AG09309 (cell line): ENCODE measurements at regions not wholly inside any gene's neighbourhood (a gene's known extent, or its start where the extent isn't known, plus 50 kb on each side); places are given as distances from the start of the nearest gene placed in this dataset.
A peak's percentile ranks its signal among the peaks of the same experiment; 100 is the strongest.
"Not testable (repeated sequence)": the region's sequence is repeated elsewhere in the genome, so short reads cannot be mapped to it uniquely, and the experiment has no call there.

Experiments
- DNase-seq: peaks from one replicate; pipeline ENCODE4 v3.0.0-alpha.2; 2010; ENCODE audit warnings: low read depth
- H3K4me3 ChIP-seq: 2 replicates; pipeline ENCODE4 v1.5.1; 2011; ENCODE audit warnings: mild to moderate bottlenecking, low read depth, low read length, moderate library complexity; ENCODE audit not compliant: control insufficient read depth
- TF ChIP-seq, protein P1 (sequence below): IDR thresholded peaks from 2 replicates; pipeline ENCODE4 v1.5.1; 2011; ENCODE audit warnings: mild to moderate bottlenecking, low read depth, low read length, inconsistent platforms; ENCODE audit not compliant: insufficient read depth, control insufficient read depth; ENCODE audit errors: missing control alignments

DNA sequence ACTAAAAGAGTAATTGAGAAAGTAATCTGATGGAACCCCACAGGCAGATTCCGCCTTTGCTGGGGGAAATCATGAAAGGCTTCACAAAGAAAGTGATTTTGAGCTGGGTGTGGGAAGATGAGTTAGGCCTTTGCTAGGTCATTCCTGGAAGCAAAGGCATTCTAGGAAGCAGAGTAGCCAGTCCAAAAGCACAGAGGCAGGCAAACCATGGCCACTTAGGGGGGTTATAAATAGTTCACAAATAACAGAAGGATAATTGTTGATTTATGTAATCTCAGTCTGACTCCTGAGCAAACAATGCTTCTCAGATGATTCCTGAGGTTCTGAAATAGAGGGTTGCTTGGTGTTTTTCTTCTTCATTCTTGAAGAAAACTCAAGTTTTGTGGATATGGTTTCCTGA, 576.3 kb downstream of the NTRK3 start:
- no peak overlapping the region for H3K4me3 ChIP-seq
- no peak for DNase-seq
- TF ChIP-seq, protein P1, sequence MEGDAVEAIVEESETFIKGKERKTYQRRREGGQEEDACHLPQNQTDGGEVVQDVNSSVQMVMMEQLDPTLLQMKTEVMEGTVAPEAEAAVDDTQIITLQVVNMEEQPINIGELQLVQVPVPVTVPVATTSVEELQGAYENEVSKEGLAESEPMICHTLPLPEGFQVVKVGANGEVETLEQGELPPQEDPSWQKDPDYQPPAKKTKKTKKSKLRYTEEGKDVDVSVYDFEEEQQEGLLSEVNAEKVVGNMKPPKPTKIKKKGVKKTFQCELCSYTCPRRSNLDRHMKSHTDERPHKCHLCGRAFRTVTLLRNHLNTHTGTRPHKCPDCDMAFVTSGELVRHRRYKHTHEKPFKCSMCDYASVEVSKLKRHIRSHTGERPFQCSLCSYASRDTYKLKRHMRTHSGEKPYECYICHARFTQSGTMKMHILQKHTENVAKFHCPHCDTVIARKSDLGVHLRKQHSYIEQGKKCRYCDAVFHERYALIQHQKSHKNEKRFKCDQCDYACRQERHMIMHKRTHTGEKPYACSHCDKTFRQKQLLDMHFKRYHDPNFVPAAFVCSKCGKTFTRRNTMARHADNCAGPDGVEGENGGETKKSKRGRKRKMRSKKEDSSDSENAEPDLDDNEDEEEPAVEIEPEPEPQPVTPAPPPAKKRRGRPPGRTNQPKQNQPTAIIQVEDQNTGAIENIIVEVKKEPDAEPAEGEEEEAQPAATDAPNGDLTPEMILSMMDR = no peak

DNA sequence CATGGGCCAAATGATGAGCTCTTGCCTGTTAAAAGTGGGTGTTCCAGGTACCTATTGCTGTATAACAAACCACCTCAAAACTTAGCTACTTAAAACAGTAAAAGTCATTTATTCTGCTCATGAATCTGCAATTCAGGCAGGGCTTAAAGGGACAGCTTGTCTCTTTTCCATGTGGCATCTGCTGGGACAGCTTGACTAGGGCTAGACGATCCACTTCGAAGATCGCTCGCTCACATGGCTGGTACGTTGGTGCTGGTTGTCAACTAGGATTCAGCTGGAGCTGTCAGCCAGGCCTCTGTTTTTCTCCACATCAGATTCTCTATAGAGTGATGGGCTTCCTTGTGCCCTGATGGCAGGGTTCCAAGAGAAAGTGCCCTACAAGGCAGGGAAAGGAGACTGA, 581.3 kb downstream of the NTRK3 start:
- no peak for DNase-seq
- TF ChIP-seq, protein P1 = no peak
- H3K4me3 ChIP-seq = no peak overlapping the region

DNA sequence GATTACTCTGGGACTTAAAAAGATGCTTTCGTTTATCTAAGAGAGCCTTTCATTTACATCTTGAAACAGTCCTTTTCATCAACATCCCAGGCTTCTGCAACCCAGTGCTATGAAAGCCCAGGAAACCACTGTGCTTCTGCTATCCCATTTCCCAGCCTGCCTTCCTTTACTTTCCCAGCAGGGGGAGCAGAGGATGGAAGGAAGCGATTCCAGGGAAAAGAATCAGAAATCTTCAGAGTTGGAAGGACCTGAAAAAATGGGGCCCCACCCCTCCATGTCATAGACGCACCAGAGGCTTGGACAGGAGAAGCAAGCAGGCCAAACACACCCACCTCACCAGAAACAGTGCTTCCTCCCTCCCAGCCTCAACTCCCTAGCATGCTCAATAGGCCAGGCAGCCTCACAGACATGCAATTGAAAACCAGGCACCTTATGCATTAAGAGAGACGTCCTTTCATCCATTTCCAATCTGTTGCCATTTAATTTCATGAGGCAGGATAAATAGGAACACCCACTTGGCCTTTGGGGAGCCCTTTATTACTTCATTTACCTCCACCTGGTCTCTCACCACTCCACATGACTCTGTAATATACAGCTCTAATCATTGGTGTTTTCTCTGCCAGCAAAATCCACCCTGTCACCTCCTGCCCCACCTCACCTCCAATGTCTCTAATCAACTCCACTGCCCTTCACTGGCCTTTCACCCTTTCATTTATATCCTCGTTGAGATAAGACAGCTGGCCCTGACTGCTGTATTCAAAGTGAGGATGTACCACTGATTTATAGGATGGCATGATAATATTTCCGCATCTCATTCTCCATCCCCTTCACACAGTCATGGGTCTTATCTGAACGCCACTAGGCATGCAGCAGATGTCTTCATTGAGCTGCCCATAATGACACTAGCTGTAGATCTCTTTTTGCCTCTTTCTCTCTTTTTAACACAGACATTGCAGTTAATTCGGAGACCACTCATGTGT, 583.9 kb downstream of the NTRK3 start:
- DNase-seq = no peak
- TF ChIP-seq, protein P1 = peak; percentile 90
- no peak overlapping the region for H3K4me3 ChIP-seq

DNA sequence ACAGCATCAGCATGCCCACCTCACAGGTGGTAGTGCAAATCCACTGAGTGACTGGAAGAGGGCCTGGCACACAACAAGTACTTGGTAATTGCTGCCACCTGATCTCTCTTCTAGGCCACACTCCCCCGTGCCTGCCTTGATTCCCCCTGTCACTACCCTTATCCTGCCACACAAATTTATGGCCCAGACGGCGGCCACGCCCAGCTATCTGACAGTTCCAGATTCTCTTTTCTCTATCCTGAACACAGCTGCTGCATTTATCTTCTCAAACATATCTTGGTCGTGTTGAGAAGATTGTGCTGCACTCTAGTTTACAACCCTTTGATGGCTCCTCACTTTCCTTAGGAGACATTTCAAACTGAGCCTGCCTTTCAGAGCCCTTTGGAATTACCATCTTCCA, 585.2 kb downstream of the NTRK3 start:
- TF ChIP-seq, protein P1 = no peak
- DNase-seq = no peak

DNA sequence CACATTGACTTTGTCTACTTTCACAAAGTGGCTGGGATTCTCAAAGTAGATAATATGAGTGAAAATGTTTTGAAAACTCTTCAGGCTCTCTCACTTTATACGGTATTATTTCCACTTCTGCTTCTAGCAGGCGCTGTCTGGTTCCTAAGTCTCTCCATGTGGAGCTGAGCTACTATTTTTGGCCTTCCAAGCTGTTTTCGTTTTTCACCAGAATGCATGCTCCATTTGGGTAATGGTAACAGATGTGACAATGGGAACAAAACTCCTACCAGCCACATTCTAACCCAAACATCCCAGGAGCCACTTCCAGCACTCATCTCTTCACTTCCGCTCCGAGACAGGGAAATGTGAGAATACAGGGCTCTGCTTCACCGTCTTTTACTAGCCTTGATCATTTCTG, 586.7 kb downstream of the NTRK3 start:
- no peak overlapping the region for H3K4me3 ChIP-seq
- TF ChIP-seq, protein P1 = no peak
- no peak for DNase-seq

More for the DNA sequence above, 585.2 kb downstream of the NTRK3 start:
- H3K4me3 ChIP-seq = no peak overlapping the region

DNA sequence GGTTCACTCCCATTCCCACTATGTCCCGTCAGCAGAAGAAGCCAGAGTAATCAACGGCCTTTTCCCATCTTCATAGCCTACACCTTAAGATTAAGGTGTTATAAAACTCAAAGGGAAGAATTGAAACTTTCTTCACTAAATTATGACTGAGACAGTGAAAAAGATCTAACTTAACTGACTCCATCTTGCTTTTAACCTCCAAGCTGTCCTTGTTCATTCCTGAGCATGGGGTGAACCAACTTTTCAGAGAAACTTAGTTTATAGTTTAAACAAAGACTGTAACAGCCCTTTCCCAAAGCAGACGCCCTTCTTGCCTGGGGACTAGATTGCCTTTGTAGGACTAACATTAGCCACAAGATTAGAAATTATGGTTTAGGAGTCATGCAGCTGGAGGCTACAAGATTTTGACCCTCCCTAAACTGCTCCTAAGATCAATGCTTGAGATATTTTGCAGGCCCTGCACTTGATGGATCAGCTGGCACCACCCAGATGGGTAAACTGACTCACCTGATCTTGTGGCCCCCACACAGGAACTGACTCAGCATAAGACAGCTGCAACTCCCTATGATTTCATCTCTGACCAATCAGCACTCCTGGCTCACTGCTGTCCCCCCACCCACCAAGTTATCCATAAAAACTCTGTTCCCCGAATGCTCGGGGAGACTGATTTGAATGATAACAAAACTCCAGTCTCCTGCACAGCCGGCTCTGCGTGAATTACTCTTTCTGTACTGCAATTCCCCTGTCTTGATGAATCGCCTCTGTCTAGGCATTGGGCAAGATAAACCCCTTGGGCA, 587.6 kb downstream of the NTRK3 start:
- not testable (repeated sequence) for H3K4me3 ChIP-seq

DNA sequence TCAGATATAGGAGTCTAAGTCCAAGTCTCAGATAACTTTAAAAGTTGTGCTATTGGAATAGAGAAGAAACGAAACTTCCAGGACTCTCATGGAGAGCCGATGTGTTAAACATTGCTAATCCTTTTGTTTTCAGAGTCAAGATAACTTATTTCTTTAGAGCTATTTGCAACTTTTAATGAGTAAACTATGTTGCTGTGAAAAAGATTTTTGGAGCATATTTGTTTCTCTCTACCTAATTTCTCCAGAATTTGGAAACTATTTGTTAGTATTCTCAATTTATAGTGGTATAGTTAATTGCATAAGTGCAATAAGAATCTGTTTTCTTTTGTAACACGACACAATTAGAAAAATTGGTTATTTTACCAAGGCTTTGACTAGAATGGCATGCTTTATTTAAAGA, 588.9 kb downstream of the NTRK3 start:
- H3K4me3 ChIP-seq = no peak overlapping the region
- TF ChIP-seq, protein P1 = no peak
- DNase-seq = no peak

More for the DNA sequence above, 587.6 kb downstream of the NTRK3 start:
- not testable (repeated sequence) for DNase-seq
